Gastroesophageal sphincter (tissue), 3 donors: ENCODE measurements at regions not wholly inside any gene's neighbourhood (a gene's known extent, or its start where the extent isn't known, plus 50 kb on each side); places are given as distances from the start of the nearest gene placed in this dataset.

Experiments used
- POLR2A ChIP-seq, 2 donors: fragments of 450-650 bp; IDR thresholded peaks; one replicate each; pipeline ENCODE4 v1.6.1; 2017; ENCODE audit warnings: antibody characterized with exemption in 2 of 2, mild to moderate bottlenecking in 2 of 2, moderate library complexity in 1 of 2
- POLR2AphosphoS5 ChIP-seq: sonication (generic); formaldehyde crosslinking; IDR thresholded peaks from one replicate; pipeline ENCODE4 v1.6.1; 2017; ENCODE audit warnings: antibody characterized with exemption
- TF ChIP-seq, protein P1 (sequence below), 4 experiments: fragments of 200-600 bp in 2 of 4; fragments of 450-650 bp in 2 of 4; sonication (generic) in 1 of 4; IDR thresholded peaks; one replicate each; pipeline ENCODE4 v1.5.1; 2017 to 2019; ENCODE audit warnings: antibody characterized with exemption in 4 of 4, mild to moderate bottlenecking in 2 of 4, moderate library complexity in 2 of 4

DNA sequence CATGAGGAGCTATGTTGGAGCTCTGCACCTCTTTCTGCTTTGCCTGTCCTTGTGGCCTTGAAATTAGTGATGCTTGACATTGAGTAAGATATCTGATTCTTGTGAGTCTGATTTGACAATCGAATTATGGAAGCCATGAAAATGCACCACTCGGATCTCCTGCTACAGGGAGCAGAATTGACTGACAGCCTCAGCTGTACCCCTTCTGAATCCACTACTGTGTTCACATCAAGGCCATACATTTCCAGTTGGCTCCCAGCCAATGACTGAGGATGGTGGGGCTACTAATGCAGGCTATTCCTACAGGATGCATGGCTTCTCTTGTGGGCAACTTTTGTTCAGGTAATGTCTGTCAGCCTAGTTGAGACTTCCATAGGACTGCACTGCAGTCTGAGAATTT, 321.9 kb downstream of the REEP3 start:
- TF ChIP-seq POLR2A (IDR thresholded peaks at IDR 0.05) (no peak), POLR2AphosphoS5 (no peak)
- TF ChIP-seq, protein P1, sequence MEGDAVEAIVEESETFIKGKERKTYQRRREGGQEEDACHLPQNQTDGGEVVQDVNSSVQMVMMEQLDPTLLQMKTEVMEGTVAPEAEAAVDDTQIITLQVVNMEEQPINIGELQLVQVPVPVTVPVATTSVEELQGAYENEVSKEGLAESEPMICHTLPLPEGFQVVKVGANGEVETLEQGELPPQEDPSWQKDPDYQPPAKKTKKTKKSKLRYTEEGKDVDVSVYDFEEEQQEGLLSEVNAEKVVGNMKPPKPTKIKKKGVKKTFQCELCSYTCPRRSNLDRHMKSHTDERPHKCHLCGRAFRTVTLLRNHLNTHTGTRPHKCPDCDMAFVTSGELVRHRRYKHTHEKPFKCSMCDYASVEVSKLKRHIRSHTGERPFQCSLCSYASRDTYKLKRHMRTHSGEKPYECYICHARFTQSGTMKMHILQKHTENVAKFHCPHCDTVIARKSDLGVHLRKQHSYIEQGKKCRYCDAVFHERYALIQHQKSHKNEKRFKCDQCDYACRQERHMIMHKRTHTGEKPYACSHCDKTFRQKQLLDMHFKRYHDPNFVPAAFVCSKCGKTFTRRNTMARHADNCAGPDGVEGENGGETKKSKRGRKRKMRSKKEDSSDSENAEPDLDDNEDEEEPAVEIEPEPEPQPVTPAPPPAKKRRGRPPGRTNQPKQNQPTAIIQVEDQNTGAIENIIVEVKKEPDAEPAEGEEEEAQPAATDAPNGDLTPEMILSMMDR (IDR thresholded peaks at IDR 0.05) = no peak
